PC-3 (cell line): ENCODE measurements at regions not wholly inside any gene's neighbourhood (a gene's known extent, or its start where the extent isn't known, plus 50 kb on each side); places are given as distances from the start of the nearest gene placed in this dataset.

Experiments used
- ATAC-seq: fragments of 200-7000 bp; cut with Tn5 transposase; 2 replicates; pipeline ENCODE4 v1.9.1; 2020; ENCODE audit warnings: mild to moderate bottlenecking, moderate library complexity
- BruUV-seq: library from RNA; stranded (reverse); fragments of 400-500 nt; replicated peaks from 2 replicates; lab custom pipeline; 2021; lab: Mats Ljungman, UMichigan
- CTCF ChIA-PET: fragments of 300-600 bp; sonication (Branson Sonifier 250); formaldehyde crosslinking; loops from one replicate; lab custom pipeline; 2022; ENCODE audit warnings: antibody characterized with exemption; lab: Charles Lee
- POLR2A ChIA-PET: fragments of 300-600 bp; sonication (Branson Sonifier 250); formaldehyde crosslinking; loops from one replicate; lab custom pipeline; 2022; ENCODE audit warnings: antibody characterized with exemption; ENCODE audit not compliant: unreplicated experiment; lab: Charles Lee
- DNase-seq: peaks from one replicate; pipeline ENCODE4 v3.0.0-alpha.2; 2015
- H2AFZ ChIP-seq: fragments of 300-600 bp; sonication (generic); 2 replicates; pipeline ENCODE4 v1.6.0; 2016; ENCODE audit warnings: antibody characterized with exemption, low read length
- H3F3A ChIP-seq: fragments of 300-600 bp; sonication (generic); one replicate; pipeline ENCODE4 v1.6.0; 2017; ENCODE audit warnings: antibody characterized with exemption, low read length, control low read depth, mild to moderate bottlenecking; ENCODE audit not compliant: unreplicated experiment
- H3K27ac ChIP-seq: fragments of 300-600 bp; sonication (generic); 2 replicates; pipeline ENCODE4 v1.5.1; 2016; ENCODE audit warnings: mild to moderate bottlenecking, low read length
- H3K27me3 ChIP-seq: fragments of 300-600 bp; sonication (generic); 2 replicates; pipeline ENCODE4 v1.6.1; 2016; ENCODE audit warnings: low read length, mixed read lengths
- H3K36me3 ChIP-seq: fragments of 300-600 bp; sonication (generic); 2 replicates; pipeline ENCODE4 v1.6.1; 2016; ENCODE audit warnings: low read depth, mixed run types, low read length, mixed read lengths
- H3K4me1 ChIP-seq: fragments of 300-600 bp; sonication (generic); 2 replicates; pipeline ENCODE4 v1.5.1; 2016; ENCODE audit warnings: low read length; ENCODE audit not compliant: insufficient read depth
- H3K4me2 ChIP-seq: fragments of 300-600 bp; sonication (generic); 2 replicates; pipeline ENCODE4 v1.6.0; 2016; ENCODE audit warnings: low read length
- H3K4me3 ChIP-seq: fragments of 300-600 bp; sonication (generic); 2 replicates; pipeline ENCODE4 v1.5.1; 2016; ENCODE audit warnings: mild to moderate bottlenecking, low read length, mixed read lengths
- H3K79me2 ChIP-seq: fragments of 300-600 bp; sonication (generic); 2 replicates; pipeline ENCODE4 v1.6.1; 2017; ENCODE audit warnings: low read length, mixed read lengths
- H3K9ac ChIP-seq: fragments of 300-600 bp; sonication (generic); 2 replicates; pipeline ENCODE4 v1.6.0; 2016; ENCODE audit warnings: mild to moderate bottlenecking, low read length
- H3K9me2 ChIP-seq: fragments of 300-600 bp; sonication (generic); replicated peaks from 2 replicates; pipeline ENCODE4 v1.6.1; 2016; ENCODE audit warnings: mixed run types, low read length, mixed read lengths
- H3K9me3 ChIP-seq: fragments of 300-600 bp; sonication (generic); 2 replicates; pipeline ENCODE4 v1.6.1; 2016; ENCODE audit warnings: low read length, mixed read lengths
- H4K20me1 ChIP-seq: fragments of 300-600 bp; sonication (generic); 2 replicates; pipeline ENCODE4 v1.6.1; 2016; ENCODE audit warnings: low read length, mixed read lengths
- EZH2 ChIP-seq: fragments of 300-600 bp; sonication (generic); IDR thresholded peaks from one replicate; pipeline ENCODE4 v1.6.1; 2017; ENCODE audit warnings: antibody characterized with exemption, mild to moderate bottlenecking, low read length; ENCODE audit not compliant: unreplicated experiment
- EZH2phosphoT487 ChIP-seq: fragments of 300-600 bp; sonication (generic); IDR thresholded peaks from 2 replicates; pipeline ENCODE4 v1.6.1; 2018; ENCODE audit warnings: mild to moderate bottlenecking, antibody characterized with exemption, low read length, borderline replicate concordance
- intact Hi-C: fragments of 100-400 bp; cut with micrococcal nuclease; formaldehyde crosslinking; loops from 2 replicates; pipeline ENCODE4 v1.9.0; 2023
- TF ChIP-seq, protein P1 (sequence below): fragments of 300-600 bp; sonication (generic); conservative IDR thresholded peaks from 2 replicates; pipeline ENCODE4 v1.5.1; 2017; ENCODE audit warnings: antibody characterized with exemption, low read depth, mild to moderate bottlenecking, low read length

DNA sequence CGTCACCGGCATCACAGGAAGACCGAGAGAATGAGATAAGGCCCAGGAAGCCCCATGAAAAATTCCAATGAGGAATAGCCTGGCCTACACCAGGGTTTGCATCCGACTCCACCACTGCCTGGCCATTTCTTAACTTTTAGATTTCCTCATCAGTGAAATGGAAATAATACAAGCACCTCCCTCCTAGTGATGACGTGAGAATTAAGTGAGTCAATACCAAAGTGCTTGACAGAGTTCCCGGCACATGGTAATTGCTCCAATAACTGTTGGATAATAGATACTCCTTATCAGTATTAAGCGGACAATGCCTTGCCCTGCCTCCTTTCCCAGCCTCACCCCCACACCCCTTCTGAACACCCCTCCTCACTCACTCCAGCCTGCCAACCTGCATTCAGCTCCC, 105.4 kb downstream of the TLE3 start:
- no TSS peak for BruUV-seq
- POLR2A ChIA-PET, result no interaction called here
- Histone ChIP-seq H3K27me3 (no peaks in the 10 kb centered on the region), H3F3A (no peaks in the 10 kb centered on the region), H3K4me2 (no peak overlapping the region), H2AFZ (no peak overlapping the region), H3K36me3 (no peaks in the 10 kb centered on the region), H3K27ac (no peak overlapping the region), H3K79me2 (no peaks in the 10 kb centered on the region), H4K20me1 (no peaks in the 10 kb centered on the region), H3K4me1 (peaks cover 12% of the 10 kb centered on the region), H3K4me3 (no peak overlapping the region), H3K9me2 (no peaks in the 10 kb centered on the region), H3K9ac (no peak overlapping the region), H3K9me3 (no peaks in the 10 kb centered on the region)
- intact Hi-C loops, result no loop called here
- CTCF ChIA-PET, result no interaction called here
- DNase-seq (no peak), ATAC-seq (no peak)
- TF ChIP-seq, protein P1, sequence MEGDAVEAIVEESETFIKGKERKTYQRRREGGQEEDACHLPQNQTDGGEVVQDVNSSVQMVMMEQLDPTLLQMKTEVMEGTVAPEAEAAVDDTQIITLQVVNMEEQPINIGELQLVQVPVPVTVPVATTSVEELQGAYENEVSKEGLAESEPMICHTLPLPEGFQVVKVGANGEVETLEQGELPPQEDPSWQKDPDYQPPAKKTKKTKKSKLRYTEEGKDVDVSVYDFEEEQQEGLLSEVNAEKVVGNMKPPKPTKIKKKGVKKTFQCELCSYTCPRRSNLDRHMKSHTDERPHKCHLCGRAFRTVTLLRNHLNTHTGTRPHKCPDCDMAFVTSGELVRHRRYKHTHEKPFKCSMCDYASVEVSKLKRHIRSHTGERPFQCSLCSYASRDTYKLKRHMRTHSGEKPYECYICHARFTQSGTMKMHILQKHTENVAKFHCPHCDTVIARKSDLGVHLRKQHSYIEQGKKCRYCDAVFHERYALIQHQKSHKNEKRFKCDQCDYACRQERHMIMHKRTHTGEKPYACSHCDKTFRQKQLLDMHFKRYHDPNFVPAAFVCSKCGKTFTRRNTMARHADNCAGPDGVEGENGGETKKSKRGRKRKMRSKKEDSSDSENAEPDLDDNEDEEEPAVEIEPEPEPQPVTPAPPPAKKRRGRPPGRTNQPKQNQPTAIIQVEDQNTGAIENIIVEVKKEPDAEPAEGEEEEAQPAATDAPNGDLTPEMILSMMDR, result no peak
- TF ChIP-seq EZH2phosphoT487 (no peak), EZH2 (no peak)

- POLR2A ChIA-PET, result no interaction called here
- Histone ChIP-seq H3K79me2 (no peaks in the 10 kb centered on the region), H2AFZ (no peak overlapping the region), H3K4me3 (no peak overlapping the region), H4K20me1 (no peaks in the 10 kb centered on the region), H3F3A (no peaks in the 10 kb centered on the region), H3K9ac (no peak overlapping the region), H3K36me3 (no peaks in the 10 kb centered on the region), H3K27ac (no peak overlapping the region), H3K4me1 (peaks cover 7% of the 10 kb centered on the region; the same call in 1 of the 2 replicates), H3K4me2 (no peak overlapping the region), H3K9me3 (no peaks in the 10 kb centered on the region), H3K27me3 (no peaks in the 10 kb centered on the region), H3K9me2 (no peaks in the 10 kb centered on the region)
- BruUV-seq, result no TSS peak
- no peak for ATAC-seq
- no peak for DNase-seq
- CTCF ChIA-PET, result no interaction called here
- intact Hi-C loops, result no loop called here
- TF ChIP-seq EZH2phosphoT487, result no peak
- no peak for TF ChIP-seq EZH2
- TF ChIP-seq, protein P1, result no peak
Observed at GRCh38 chr15:69994429-69995205, 103.1 kb downstream of the TLE3 start.

DNA sequence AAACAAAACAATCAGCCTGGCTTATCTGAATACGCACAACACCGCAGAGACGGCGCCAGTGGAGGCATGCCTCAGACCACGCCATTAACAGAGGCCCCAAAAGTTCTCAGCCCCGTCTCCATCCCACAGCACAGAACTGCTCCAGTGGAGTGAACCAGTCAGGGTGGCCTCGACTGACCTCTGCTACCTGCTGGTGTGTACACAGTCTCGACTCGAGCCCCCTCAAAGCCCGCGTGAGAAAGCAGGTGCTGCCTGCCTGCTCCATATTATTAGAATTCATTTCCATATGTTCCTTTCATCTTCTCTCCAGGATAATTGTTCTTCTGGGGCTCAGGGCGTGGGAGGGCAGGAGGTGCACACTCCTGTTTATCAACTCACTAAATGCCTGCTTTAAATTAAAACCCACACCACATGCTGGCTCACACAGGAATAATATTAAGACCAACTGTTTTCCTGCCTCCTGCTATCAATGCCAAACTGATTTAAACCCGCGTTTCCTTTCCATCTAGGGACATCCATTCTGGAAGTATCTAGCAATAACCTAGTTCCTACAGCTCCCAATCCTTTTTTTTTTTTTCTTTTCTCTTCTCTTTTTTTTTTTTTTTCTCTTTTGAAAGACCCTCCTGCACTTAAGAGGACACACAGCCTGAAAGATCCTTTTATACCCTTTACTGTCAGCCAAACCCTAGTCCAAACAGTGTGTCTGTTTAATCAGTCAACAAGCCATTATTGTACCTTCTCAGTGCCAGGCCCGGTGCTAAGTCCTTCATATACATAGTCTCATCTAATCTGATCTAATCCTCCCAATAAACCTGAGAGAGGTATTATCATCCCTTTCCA, 101.2 kb downstream of the TLE3 start:
- intact Hi-C loops, result no loop called here
- no peaks in the 10 kb centered on the region for H4K20me1 ChIP-seq
- H3K36me3 ChIP-seq, result no peaks in the 10 kb centered on the region
- no TSS peak for BruUV-seq
- no peak overlapping the region for H2AFZ ChIP-seq
- H3K79me2 ChIP-seq, result no peaks in the 10 kb centered on the region
- no peak overlapping the region for H3K27ac ChIP-seq
- peaks cover 7% of the 10 kb centered on the region; the same call in 1 of the 2 replicates for H3K4me1 ChIP-seq
- no peaks in the 10 kb centered on the region for H3K9me3 ChIP-seq
- POLR2A ChIA-PET, result no interaction called here
- H3K27me3 ChIP-seq, result no peaks in the 10 kb centered on the region
- no peaks in the 10 kb centered on the region for H3K9me2 ChIP-seq
- ATAC-seq (no peak), DNase-seq (no peak)
- TF ChIP-seq EZH2, result no peak
- TF ChIP-seq, protein P1, result no peak
- TF ChIP-seq EZH2phosphoT487, result no peak
- no peak overlapping the region for H3K4me2 ChIP-seq
- H3K4me3 ChIP-seq, result no peak overlapping the region
- CTCF ChIA-PET, result no interaction called here
- no peaks in the 10 kb centered on the region for H3F3A ChIP-seq
- H3K9ac ChIP-seq, result no peak overlapping the region
